Mucosa of descending colon (tissue), 3 donors: ENCODE measurements at regions not wholly inside any gene's neighbourhood (a gene's known extent, or its start where the extent isn't known, plus 50 kb on each side); places are given as distances from the start of the nearest gene placed in this dataset.

Source experiments
- ATAC-seq: fragments of 200-7000 bp; cut with Tn5 transposase; one replicate; pipeline ENCODE4 v1.9.1; 2020; ENCODE audit warnings: mild to moderate bottlenecking, moderate library complexity
- DNase-seq, 3 donors: peaks; one replicate each; pipeline ENCODE4 v3.0.0-alpha.2; 2020
- H3K36me3 ChIP-seq: fragments of 200-600 bp; one replicate; pipeline ENCODE4 v1.8.0; 2021; ENCODE audit warnings: low read depth, mild to moderate bottlenecking
- H3K4me1 ChIP-seq: fragments of 200-600 bp; one replicate; pipeline ENCODE4 v1.8.0; 2021; ENCODE audit warnings: low read depth, mild to moderate bottlenecking
- H3K4me3 ChIP-seq: fragments of 200-600 bp; one replicate; pipeline ENCODE4 v1.8.0; 2021; ENCODE audit warnings: mild to moderate bottlenecking
- H3K9me3 ChIP-seq: fragments of 200-600 bp; one replicate; pipeline ENCODE4 v1.8.0; 2021; ENCODE audit warnings: mild to moderate bottlenecking
- intact Hi-C, 2 donors: fragments of 100-400 bp; cut with DNase I in 1 of 2; cut with micrococcal nuclease in 1 of 2; formaldehyde crosslinking; loops; one replicate each; pipeline versions ENCODE4 v1.11.0 to v1.11.1; 2022; cut with DNase I, micrococcal nuclease
- TF ChIP-seq, protein P1 (sequence below): fragments of 200-600 bp; IDR thresholded peaks from one replicate; pipeline ENCODE4 v1.8.0; 2022; ENCODE audit warnings: antibody characterized with exemption, mild to moderate bottlenecking
- donor health status: DM: no; HTN: no; CAD: no; lungs with moderate emphysema.
- donor health status: DM: no; HTN: no; CAD: no.
- donor health status: DM: no; HTN: yes; CAD: no.

DNA sequence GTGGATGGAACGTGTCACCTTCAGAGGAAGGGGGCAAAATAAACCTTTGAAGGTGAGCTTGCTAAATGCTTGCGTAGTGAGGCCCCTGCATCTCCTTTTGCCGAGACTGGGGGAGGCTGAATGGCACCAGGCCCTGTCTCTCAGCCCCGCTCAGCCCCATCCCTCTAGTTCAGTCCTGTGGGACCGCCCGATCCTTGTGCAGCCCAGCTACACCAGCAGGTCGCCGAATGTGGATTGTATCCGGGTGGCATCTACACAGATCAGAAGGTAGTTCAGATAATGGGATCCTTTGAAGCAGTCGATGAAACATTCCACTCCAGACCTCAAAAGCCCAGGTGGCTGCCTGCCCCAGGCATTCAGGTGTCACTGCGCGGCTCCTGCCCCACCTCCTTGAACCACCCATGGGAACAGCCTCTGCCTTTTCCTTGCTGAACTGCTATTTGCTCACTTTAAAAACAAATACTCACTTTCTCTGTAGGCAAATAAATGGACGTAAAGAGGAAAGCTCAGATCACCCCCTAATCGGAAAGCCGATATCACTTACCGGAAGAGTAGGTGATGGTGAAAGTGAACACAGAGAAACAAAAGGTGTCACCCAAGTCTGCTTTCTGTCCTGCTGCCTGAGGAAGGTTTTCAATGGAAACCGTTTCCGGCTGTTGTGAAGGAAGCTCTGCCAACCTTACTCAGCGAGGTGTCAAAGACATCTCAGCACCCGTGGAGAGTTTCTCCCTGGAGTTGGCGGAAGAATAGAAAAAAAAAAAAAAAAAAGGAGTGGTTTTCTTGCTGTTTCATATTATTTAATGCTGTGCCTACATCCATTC is 100.3 kb upstream of the NCOR2 start:
- TF ChIP-seq, protein P1, sequence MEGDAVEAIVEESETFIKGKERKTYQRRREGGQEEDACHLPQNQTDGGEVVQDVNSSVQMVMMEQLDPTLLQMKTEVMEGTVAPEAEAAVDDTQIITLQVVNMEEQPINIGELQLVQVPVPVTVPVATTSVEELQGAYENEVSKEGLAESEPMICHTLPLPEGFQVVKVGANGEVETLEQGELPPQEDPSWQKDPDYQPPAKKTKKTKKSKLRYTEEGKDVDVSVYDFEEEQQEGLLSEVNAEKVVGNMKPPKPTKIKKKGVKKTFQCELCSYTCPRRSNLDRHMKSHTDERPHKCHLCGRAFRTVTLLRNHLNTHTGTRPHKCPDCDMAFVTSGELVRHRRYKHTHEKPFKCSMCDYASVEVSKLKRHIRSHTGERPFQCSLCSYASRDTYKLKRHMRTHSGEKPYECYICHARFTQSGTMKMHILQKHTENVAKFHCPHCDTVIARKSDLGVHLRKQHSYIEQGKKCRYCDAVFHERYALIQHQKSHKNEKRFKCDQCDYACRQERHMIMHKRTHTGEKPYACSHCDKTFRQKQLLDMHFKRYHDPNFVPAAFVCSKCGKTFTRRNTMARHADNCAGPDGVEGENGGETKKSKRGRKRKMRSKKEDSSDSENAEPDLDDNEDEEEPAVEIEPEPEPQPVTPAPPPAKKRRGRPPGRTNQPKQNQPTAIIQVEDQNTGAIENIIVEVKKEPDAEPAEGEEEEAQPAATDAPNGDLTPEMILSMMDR, result no peak
- peak; percentile 62 for ATAC-seq
- intact Hi-C loops, result no loop called here
- H3K4me3 ChIP-seq, result no peak overlapping the region
- peaks cover 3% of the 10 kb centered on the region for H3K9me3 ChIP-seq
- H3K4me1 ChIP-seq, result peaks cover 3% of the 10 kb centered on the region
- no peaks in the 10 kb centered on the region for H3K36me3 ChIP-seq
- DNase-seq, result no peak

- intact Hi-C loops, result no loop called here
- TF ChIP-seq, protein P1, result no peak
- no peaks in the 10 kb centered on the region for H3K36me3 ChIP-seq
- no peak for DNase-seq
- H3K4me3 ChIP-seq, result no peak overlapping the region
- no peak for ATAC-seq
- H3K4me1 ChIP-seq, result peaks cover 3% of the 10 kb centered on the region
- peaks cover 3% of the 10 kb centered on the region for H3K9me3 ChIP-seq
Measured at GRCh38 chr12:124666722-124667259, 99.4 kb upstream of the NCOR2 start.

DNA sequence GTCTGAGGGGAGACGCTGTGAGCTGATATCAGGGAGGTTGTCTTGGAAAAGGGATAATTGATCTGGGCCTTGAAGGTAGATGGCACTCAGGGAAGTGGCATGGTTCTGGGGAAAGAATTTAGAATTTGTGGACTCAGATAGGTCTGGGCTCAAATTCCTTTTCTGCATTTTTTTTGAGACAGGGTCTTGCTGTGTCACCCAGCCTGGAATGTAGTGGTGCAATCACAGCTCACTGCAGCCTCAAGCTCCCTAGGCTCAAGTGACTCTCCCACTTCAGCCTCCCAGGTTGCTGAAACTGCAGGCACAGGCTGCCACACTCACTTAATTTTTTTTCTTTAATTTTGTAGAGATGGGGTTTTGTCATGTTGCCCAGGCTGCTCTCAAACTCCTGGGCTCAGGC is 98.1 kb upstream of the NCOR2 start:
- H3K4me3 ChIP-seq, result no peak overlapping the region
- intact Hi-C loops, result no loop called here
- no peak for ATAC-seq
- no peaks in the 10 kb centered on the region for H3K36me3 ChIP-seq
- TF ChIP-seq, protein P1, result no peak
- DNase-seq, result no peak
- peaks cover 3% of the 10 kb centered on the region for H3K9me3 ChIP-seq
- H3K4me1 ChIP-seq, result peaks cover 3% of the 10 kb centered on the region

DNA sequence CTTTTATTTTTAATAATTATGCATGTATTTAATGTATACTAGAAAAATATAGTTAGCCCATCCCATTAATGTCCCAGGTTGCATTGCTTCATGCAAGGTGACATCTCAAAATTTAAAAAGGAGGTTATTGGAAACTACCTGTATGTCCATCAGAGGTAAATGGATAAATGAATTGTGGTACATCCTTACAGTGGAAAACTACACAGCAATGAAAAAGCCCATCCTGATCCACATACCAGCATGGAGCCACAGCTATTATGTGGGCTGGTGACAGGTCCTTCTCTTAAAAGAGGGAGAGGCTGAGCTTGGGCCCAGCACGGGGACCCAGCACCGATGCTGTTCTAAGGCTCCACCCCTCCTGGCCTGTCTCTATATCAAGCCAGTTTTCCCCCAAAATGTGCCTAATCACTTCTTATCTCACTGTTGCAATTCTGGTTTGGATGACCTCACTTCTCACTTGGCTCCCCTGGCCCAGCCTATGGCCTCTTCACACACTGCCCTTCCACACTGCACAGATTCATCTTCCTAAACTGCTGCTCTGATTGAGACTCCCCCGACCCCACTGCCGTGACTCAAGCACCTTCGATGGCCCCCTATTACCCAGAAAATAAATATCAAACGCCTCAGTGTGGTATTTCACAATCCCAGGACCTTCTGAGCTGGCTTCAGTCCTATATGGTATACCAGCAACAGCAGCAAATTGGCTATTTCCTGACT is 97.1 kb upstream of the NCOR2 start:
- H3K4me1 ChIP-seq, result peaks cover 3% of the 10 kb centered on the region
- no peak for DNase-seq
- no peak for ATAC-seq
- H3K36me3 ChIP-seq, result no peaks in the 10 kb centered on the region
- TF ChIP-seq, protein P1, result no peak
- peaks cover 3% of the 10 kb centered on the region for H3K9me3 ChIP-seq
- intact Hi-C loops, result no loop called here
- H3K4me3 ChIP-seq, result no peak overlapping the region

- ATAC-seq (no peak), DNase-seq (no peak)
- H3K4me1 ChIP-seq, result peaks cover 3% of the 10 kb centered on the region
- H3K36me3 ChIP-seq, result no peaks in the 10 kb centered on the region
- H3K9me3 ChIP-seq, result peaks cover 3% of the 10 kb centered on the region
- intact Hi-C loops, result no loop called here
- TF ChIP-seq, protein P1, result no peak
- no peak overlapping the region for H3K4me3 ChIP-seq
Measured at GRCh38 chr12:124663771-124664366, 96.5 kb upstream of the NCOR2 start.
